Mammary epithelial cell (primary cell): ENCODE measurements at regions not wholly inside any gene's neighbourhood (a gene's known extent, or its start where the extent isn't known, plus 50 kb on each side); places are given as distances from the start of the nearest gene placed in this dataset.

ENCODE experiments used
- EZH2 ChIP-seq: IDR thresholded peaks from 2 replicates; pipeline ENCODE4 v1.6.1; 2012; ENCODE audit warnings: low read length, inconsistent platforms, borderline replicate concordance
- TF ChIP-seq, protein P1 (sequence below), 2 donors: IDR thresholded peaks in 1 of 2; conservative IDR thresholded peaks in 1 of 2; 2 replicates each; pipeline ENCODE4 v1.5.1; 2011 to 2012; ENCODE audit warnings: inconsistent platforms in 2 of 2, low read length in 2 of 2, mild to moderate bottlenecking in 2 of 2, control low read depth in 1 of 2, low read depth in 1 of 2; ENCODE audit not compliant: insufficient read depth in 1 of 2; ENCODE audit errors: extremely low read depth in 1 of 2

DNA sequence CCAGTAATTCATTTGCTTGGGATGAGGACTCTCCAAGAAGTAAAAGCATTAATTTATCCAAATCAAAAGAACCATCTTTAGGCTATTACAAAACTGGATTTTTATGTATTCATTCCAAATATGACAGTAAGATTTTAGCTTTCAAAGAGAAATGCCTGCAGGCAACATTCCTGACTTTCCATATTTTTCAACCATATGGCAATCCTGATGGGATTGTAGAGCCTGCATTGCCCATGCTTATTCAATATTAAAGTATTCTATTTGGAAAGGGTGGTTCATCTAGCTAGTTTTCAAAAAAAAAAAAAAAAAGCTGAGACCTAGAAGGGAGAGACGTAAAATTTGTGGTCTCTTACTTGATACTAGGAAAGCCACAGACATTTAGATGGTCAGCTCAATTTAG lies 1253.7 kb downstream of the LRFN5 start:
- TF ChIP-seq EZH2: no peak
- TF ChIP-seq, protein P1, sequence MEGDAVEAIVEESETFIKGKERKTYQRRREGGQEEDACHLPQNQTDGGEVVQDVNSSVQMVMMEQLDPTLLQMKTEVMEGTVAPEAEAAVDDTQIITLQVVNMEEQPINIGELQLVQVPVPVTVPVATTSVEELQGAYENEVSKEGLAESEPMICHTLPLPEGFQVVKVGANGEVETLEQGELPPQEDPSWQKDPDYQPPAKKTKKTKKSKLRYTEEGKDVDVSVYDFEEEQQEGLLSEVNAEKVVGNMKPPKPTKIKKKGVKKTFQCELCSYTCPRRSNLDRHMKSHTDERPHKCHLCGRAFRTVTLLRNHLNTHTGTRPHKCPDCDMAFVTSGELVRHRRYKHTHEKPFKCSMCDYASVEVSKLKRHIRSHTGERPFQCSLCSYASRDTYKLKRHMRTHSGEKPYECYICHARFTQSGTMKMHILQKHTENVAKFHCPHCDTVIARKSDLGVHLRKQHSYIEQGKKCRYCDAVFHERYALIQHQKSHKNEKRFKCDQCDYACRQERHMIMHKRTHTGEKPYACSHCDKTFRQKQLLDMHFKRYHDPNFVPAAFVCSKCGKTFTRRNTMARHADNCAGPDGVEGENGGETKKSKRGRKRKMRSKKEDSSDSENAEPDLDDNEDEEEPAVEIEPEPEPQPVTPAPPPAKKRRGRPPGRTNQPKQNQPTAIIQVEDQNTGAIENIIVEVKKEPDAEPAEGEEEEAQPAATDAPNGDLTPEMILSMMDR (conservative IDR thresholded peaks at IDR 0.05 in 1 of 2, IDR thresholded peaks at IDR 0.05 in 1 of 2; ENCODE audit: extremely low read depth in 1 of 2, insufficient read depth in 1 of 2, low read depth in 1 of 2, low read length in 2 of 2): no peak
